ENCODE measurements at regions not wholly inside any gene's neighbourhood (a gene's known extent, or its start where the extent isn't known, plus 50 kb on each side); places are given as distances from the start of the nearest gene placed in this dataset.

GRCh38 chrX:40188573-40189417 is 91.0 kb upstream of the BCOR start:
- no peak for DNase-seq (ENCODE audit: low spot score)
- no peak for TF ChIP-seq CTCF (IDR thresholded peaks at IDR 0.05; ENCODE audit: extremely low read depth, missing control alignments)

- DNase-seq (ENCODE audit: low spot score), result no peak
- no peak for TF ChIP-seq CTCF (IDR thresholded peaks at IDR 0.05; ENCODE audit: extremely low read depth, missing control alignments)
Observed at GRCh38 chrX:40184968-40185367, 87.2 kb upstream of the BCOR start.

- DNase-seq (ENCODE audit: low spot score), result no peak
Observed at GRCh38 chrX:40182615-40183014, 84.9 kb upstream of the BCOR start.

GRCh38 chrX:40182095-40182494 is 84.3 kb upstream of the BCOR start:
- DNase-seq (ENCODE audit: low spot score), result no peak

More at GRCh38 chrX:40182615-40183014, 84.9 kb upstream of the BCOR start:
- no peak for TF ChIP-seq CTCF (IDR thresholded peaks at IDR 0.05; ENCODE audit: extremely low read depth, missing control alignments)

GRCh38 chrX:40179283-40179682 is 81.5 kb upstream of the BCOR start:
- no peak for TF ChIP-seq CTCF (IDR thresholded peaks at IDR 0.05; ENCODE audit: extremely low read depth, missing control alignments)
- DNase-seq (ENCODE audit: low spot score), result no peak

More at GRCh38 chrX:40182095-40182494, 84.3 kb upstream of the BCOR start:
- TF ChIP-seq CTCF (IDR thresholded peaks at IDR 0.05; ENCODE audit: extremely low read depth, missing control alignments), result no peak

- no peak for DNase-seq (ENCODE audit: low spot score)
- TF ChIP-seq CTCF (IDR thresholded peaks at IDR 0.05; ENCODE audit: extremely low read depth, missing control alignments), result no peak
Observed at GRCh38 chrX:40177942-40178715, 80.4 kb upstream of the BCOR start.

- no peak for TF ChIP-seq CTCF (IDR thresholded peaks at IDR 0.05; ENCODE audit: extremely low read depth, missing control alignments)
- DNase-seq (ENCODE audit: low spot score), result no peak
Observed at GRCh38 chrX:40177489-40177888, 79.7 kb upstream of the BCOR start.

Data from GM20000 (cell line).